Prostate gland (tissue), 2 donors: ENCODE measurements at regions not wholly inside any gene's neighbourhood (a gene's known extent, or its start where the extent isn't known, plus 50 kb on each side); places are given as distances from the start of the nearest gene placed in this dataset.

Experiments used
- DNase-seq: peaks from one replicate; pipeline ENCODE4 v3.0.0-alpha.2; 2019; ENCODE audit warnings: low spot score
- H3K27ac ChIP-seq, 2 donors: fragments of 200-600 bp; sonication (generic); 2 replicates each; pipeline ENCODE4 v1.5.1; 2017 to 2019
- H3K27me3 ChIP-seq: fragments of 200-600 bp; sonication (generic); replicated peaks from 2 replicates; pipeline ENCODE4 v1.5.1; 2019; ENCODE audit not compliant: insufficient read depth
- H3K36me3 ChIP-seq, 2 donors: fragments of 200-600 bp; sonication (generic); 1 replicate in 1 of 2; 2 replicates in 1 of 2; pipeline versions ENCODE4 v1.5.1 to v1.8.1; 2017 to 2019
- H3K4me1 ChIP-seq: fragments of 200-600 bp; sonication (generic); replicated peaks from 2 replicates; pipeline ENCODE4 v1.5.1; 2019
- H3K4me3 ChIP-seq, 2 donors: fragments of 200-600 bp; sonication (generic); 2 replicates each; pipeline ENCODE4 v1.5.1; 2017 to 2019
- H3K9me3 ChIP-seq: fragments of 200-600 bp; sonication (generic); 2 replicates; pipeline ENCODE4 v1.5.1; 2017
- POLR2A ChIP-seq: fragments of 450-650 bp; IDR thresholded peaks from one replicate; pipeline ENCODE4 v1.6.1; 2016; ENCODE audit warnings: antibody characterized with exemption, mild to moderate bottlenecking
- POLR2AphosphoS5 ChIP-seq: sonication (generic); formaldehyde crosslinking; IDR thresholded peaks from one replicate; pipeline ENCODE4 v1.6.1; 2017; ENCODE audit warnings: antibody characterized with exemption
- WGBS: methylation state at CpG from one replicate; pipeline ENCODE4 v1.1.5; 2018; 5-methylcytosine and 5-hydroxymethylcytosine counted together
- intact Hi-C: fragments of 100-400 bp; cut with DNase I; formaldehyde crosslinking; loops from one replicate; pipeline ENCODE4 v1.14.2; 2022
- TF ChIP-seq, protein P1 (sequence below), 4 experiments: fragments of 200-600 bp in 2 of 4; fragments of 450-650 bp in 2 of 4; sonication (generic) in 2 of 4; IDR thresholded peaks; 1 replicate in 3 of 4; 2 replicates in 1 of 4; pipeline ENCODE4 v1.5.1; 2016 to 2019; ENCODE audit warnings: antibody characterized with exemption in 4 of 4, mild to moderate bottlenecking in 2 of 4, moderate library complexity in 2 of 4

DNA sequence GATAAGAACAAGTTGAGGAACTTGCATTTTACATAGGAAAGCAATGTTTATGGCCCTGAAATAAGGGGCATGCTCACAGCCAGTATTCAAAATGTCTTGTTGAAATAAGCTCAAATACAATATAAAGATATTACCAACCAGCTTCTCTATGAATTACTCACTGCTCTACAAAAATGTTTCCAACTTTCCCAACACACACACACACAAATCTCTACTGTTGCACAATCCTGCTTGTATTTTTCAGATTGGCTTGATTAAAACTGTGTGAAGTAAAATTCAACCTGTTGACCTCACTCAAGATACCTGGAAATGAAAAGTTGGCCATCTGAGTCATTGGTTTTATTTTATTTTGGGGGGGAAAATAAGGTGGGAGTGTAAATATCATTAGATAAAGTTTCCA, 128.6 kb downstream of the CHIC2 start:
- Histone ChIP-seq H3K4me3 (no peak overlapping the region), H3K36me3 (no peaks in the 10 kb centered on the region), H3K27ac (no peak overlapping the region), H3K27me3 (no peaks in the 10 kb centered on the region), H3K9me3 (no peaks in the 10 kb centered on the region), H3K4me1 (no peaks in the 10 kb centered on the region)
- TF ChIP-seq POLR2AphosphoS5 (no peak), POLR2A (no peak)
- TF ChIP-seq, protein P1, sequence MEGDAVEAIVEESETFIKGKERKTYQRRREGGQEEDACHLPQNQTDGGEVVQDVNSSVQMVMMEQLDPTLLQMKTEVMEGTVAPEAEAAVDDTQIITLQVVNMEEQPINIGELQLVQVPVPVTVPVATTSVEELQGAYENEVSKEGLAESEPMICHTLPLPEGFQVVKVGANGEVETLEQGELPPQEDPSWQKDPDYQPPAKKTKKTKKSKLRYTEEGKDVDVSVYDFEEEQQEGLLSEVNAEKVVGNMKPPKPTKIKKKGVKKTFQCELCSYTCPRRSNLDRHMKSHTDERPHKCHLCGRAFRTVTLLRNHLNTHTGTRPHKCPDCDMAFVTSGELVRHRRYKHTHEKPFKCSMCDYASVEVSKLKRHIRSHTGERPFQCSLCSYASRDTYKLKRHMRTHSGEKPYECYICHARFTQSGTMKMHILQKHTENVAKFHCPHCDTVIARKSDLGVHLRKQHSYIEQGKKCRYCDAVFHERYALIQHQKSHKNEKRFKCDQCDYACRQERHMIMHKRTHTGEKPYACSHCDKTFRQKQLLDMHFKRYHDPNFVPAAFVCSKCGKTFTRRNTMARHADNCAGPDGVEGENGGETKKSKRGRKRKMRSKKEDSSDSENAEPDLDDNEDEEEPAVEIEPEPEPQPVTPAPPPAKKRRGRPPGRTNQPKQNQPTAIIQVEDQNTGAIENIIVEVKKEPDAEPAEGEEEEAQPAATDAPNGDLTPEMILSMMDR (IDR thresholded peaks at IDR 0.05): no peak
- DNase-seq: no peak
- intact Hi-C loops: no loop called here

DNA sequence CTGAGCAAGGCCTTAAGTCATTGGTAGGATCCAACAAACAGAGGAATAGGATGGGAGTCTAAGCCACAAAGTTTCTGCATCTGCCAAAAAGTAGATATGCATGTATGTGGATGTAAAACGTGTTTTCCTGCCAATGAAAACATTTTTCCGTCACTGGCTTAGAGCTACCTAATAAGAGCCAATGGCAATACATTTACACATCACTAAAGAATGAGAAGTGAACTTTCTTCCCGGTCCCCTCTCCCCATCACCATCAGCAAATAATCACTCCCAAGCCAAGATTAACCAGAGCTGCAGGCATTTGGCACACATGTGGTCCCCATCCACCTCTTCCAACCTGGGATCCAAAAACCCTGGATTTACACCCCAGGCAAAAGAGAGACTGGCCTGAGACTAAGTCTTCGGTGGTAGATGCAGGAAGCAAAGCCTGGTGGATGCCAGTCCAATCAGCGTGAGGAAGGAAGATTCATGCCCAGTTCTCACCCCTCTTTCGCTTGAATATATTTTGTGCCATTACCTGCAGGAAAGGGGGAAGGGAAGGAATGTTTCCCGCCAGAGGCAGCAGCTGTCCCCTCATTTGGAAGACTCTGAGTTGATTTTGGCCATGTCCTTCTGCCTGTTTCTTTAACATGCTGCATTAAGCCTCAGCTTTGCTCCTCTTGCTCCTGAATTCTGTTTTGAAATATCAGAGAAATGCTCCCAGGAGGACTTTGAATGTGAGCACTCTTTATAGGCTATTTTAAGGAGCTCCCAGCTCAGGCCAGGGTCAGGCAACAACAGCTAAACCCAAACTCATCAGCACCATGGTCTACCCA, 131.4 kb downstream of the CHIC2 start:
- Histone ChIP-seq H3K4me1 (no peaks in the 10 kb centered on the region), H3K27ac (no peak overlapping the region), H3K4me3 (no peak overlapping the region), H3K9me3 (no peaks in the 10 kb centered on the region), H3K36me3 (no peaks in the 10 kb centered on the region), H3K27me3 (no peaks in the 10 kb centered on the region)
- intact Hi-C loops: loop anchor here (5.0 kb wide), 1 partner anchor 299 kb away; no protein-coding TSS in a partner anchor
- WGBS: 68% methylated on average over 7 of the region's 7 CpGs
- no peak for TF ChIP-seq POLR2A
- TF ChIP-seq, protein P1 (IDR thresholded peaks at IDR 0.05): no peak
- TF ChIP-seq POLR2AphosphoS5: no peak
- no peak for DNase-seq

DNA sequence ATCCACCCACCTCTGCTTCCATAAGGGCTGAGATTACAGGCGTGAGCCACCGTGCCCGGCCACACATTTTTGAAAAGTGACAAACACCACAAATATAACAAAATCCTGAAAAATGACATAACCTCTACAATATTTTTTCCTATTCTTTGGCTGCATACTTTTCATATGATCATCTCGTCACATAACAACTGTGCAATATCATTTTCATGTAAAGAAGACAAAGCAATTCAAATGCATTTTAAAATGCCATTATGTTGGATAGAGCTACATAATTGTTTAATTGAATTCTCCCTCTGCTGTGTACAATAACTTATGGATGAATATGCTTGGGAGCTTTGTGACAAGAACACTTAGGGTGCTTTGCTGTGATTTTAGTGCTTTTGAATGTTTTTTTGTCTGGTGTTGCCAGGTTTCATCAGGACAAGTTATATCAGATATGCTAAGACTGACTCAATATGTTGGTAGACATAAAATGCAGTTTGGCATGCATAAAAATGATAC, 132.9 kb downstream of the CHIC2 start:
- Histone ChIP-seq H3K36me3 (no peaks in the 10 kb centered on the region), H3K9me3 (no peaks in the 10 kb centered on the region), H3K27ac (no peak overlapping the region), H3K4me1 (no peaks in the 10 kb centered on the region), H3K4me3 (no peak overlapping the region), H3K27me3 (no peaks in the 10 kb centered on the region)
- intact Hi-C loops: loop anchor here (2.0 to 5.0 kb wide), 2 partner anchors 285 to 301 kb away; no protein-coding TSS in a partner anchor
- TF ChIP-seq, protein P1 (IDR thresholded peaks at IDR 0.05): no peak
- TF ChIP-seq POLR2AphosphoS5: no peak
- no peak for TF ChIP-seq POLR2A
- DNase-seq: no peak
- 96% methylated on average over 4 of the region's 4 CpGs for WGBS

GRCh38 chr4:53929955-53930798, 134.2 kb downstream of the CHIC2 start:
- peak; percentile 79 for DNase-seq
- Histone ChIP-seq H3K9me3 (no peaks in the 10 kb centered on the region), H3K4me3 (no peak overlapping the region), H3K4me1 (no peaks in the 10 kb centered on the region), H3K27me3 (no peaks in the 10 kb centered on the region), H3K36me3 (no peaks in the 10 kb centered on the region), H3K27ac (no peak overlapping the region)
- intact Hi-C loops: loop anchor here (2.0 to 10.0 kb wide), 3 partner anchors 287 to 735 kb away; no protein-coding TSS in a partner anchor
- TF ChIP-seq, protein P1 (IDR thresholded peaks at IDR 0.05): peak in 3 of 4 experiments; percentile 73 to 84 (median 82)
- TF ChIP-seq POLR2A (no peak), POLR2AphosphoS5 (peak; percentile 70)
- WGBS: 36% methylated on average over 8 of the region's 8 CpGs
